ENCODE measurements at regions not wholly inside any gene's neighbourhood (a gene's known extent, or its start where the extent isn't known, plus 50 kb on each side); places are given as distances from the start of the nearest gene placed in this dataset.

DNA sequence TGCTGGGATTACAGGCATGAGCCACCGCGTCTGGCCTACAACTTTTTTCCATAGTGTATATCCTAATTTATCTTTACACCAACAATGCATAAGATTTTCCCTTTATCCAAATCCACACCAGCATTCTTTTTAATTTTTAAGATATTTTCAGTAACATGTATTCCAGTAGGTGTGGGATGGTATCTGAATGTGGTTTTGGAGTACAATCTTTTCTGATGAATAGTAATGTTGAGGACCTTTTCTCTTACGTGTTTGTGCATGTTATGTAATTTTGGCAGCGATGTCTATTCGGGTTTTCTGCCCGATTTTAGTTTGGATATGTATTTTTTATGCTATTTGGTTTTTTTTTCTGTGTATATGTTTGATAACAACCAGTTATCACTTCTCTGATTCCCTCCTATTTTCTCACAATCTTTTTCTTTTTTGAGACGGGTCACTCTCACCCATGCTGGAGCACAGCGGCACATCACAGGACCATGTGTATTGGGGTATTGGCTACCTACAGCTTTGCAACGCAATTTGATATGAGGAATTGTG lies 114.6 kb upstream of the GRK3 start:
- POLR2A ChIA-PET: interaction anchor here (0.7 kb wide), 1 partner anchor 94 kb away, joined by 5 read pairs; no protein-coding TSS in a partner anchor
- TF ChIP-seq ZNF225 (CRISPR knock-in tag; IDR thresholded peaks at IDR 0.05) (no peak), POLR2AphosphoS5 (IDR thresholded peaks at IDR 0.05; ENCODE audit: low read depth, low read length) (no peak), ZFP36L1 (CRISPR knock-in tag; IDR thresholded peaks at IDR 0.05) (no peak)
- Histone ChIP-seq H3K36me3 (replicated peaks in 1 of 2; ENCODE audit: control insufficient read depth in 1 of 2, insufficient read depth in 2 of 2, low read length in 2 of 2) (peaks cover 5 to 19% of the 10 kb centered on the region in 2 experiments; a peak in 4 of 5 replicates), H3K9me3 (ENCODE audit: low read length) (no peaks in the 10 kb centered on the region), H3K27ac (ENCODE audit: extremely low read length, insufficient read depth, low read length) (no peak overlapping the region), H3K4me2 (ENCODE audit: low read depth, low read length) (peak overlapping the region; percentile 94), H3K4me1 (ENCODE audit: insufficient read depth, low read length) (peaks cover 54% of the 10 kb centered on the region), H3K9ac (ENCODE audit: insufficient read depth, low read depth, low read length) (peak overlapping the region; percentile 89; the same call in 1 of the 2 replicates), H3K4me3 (replicated peaks in 1 of 3; ENCODE audit: insufficient read depth in 1 of 3, low read depth in 2 of 3, low read length in 3 of 3) (peak overlapping the region; percentile 64 to 96 (median 91)), H2AFZ (ENCODE audit: low read length) (no peak overlapping the region), H3K79me2 (ENCODE audit: insufficient read depth, low read length) (peaks cover 68% of the 10 kb centered on the region), H3K27me3 (ENCODE audit: control insufficient read depth in 1 of 2, insufficient read depth in 2 of 2, low read length in 2 of 2) (no peaks in the 10 kb centered on the region; a peak in 1 of 5 replicates), H4K20me1 (ENCODE audit: insufficient read depth, low read length) (peaks cover 23% of the 10 kb centered on the region)
- no TSS peak for BruUV-seq (replicated peaks)
- no peak for DNase-seq (ENCODE audit: low spot score)
- no peak for FAIRE-seq
- in situ Hi-C loops (cut with HindIII; ENCODE audit: extremely low pct_ligation_motif_present, low pct_unique_long_range_greater_than_20kb): no loop called here
- 62% methylated on average over 9 of the region's 9 CpGs for WGBS (ENCODE audit: low lambda C conversion rate)
- intact Hi-C loops (cut with micrococcal nuclease; ENCODE audit: unreplicated experiment): loop anchor here (5.0 kb wide), 1 partner anchor 88 kb away; no protein-coding TSS in a partner anchor
- ATAC-seq: no peak
- CTCF ChIA-PET (ENCODE audit: low intra/inter-chr PET ratio, low total read pairs): no interaction called here

DNA sequence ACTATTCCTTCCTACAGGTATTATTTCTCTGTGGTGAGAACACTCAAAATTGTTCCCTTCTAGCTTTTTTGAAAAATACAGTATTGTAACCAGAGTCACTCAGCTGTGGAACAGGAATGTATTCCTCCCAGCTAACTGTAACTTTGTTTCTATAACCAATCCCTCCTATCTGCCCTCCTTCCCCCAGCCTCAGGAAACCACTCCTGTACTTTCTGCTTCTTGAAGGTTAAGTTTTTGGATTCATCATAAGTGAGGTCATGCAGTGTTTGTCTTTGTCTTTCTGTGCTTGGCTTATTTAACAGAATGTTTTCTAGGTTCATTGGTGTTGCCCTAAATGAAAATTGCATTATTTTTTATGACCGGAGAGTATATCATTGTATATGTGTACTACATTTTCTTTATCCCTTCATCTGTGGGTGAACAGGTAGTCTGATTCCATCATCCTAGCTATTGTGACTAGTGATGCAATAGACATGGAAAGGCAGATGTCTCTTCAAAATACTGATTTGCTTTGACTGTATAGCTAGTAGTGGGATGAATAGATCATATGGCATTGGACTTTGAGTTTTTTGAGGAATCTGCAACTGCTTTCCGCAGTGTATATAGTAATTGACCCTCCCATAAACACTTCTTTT lies 112.9 kb upstream of the GRK3 start:
- in situ Hi-C loops (cut with HindIII; ENCODE audit: extremely low pct_ligation_motif_present, low pct_unique_long_range_greater_than_20kb): no loop called here

More for the DNA sequence above, 112.9 kb upstream of the GRK3 start:
- TF ChIP-seq, protein P1, sequence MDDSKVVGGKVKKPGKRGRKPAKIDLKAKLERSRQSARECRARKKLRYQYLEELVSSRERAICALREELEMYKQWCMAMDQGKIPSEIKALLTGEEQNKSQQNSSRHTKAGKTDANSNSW (CRISPR knock-in tag; IDR thresholded peaks at IDR 0.05; ENCODE audit: borderline replicate concordance): no peak
- TF ChIP-seq ZNF253 (CRISPR knock-in tag; IDR thresholded peaks at IDR 0.05; ENCODE audit: borderline replicate concordance) (no peak), CEBPG (CRISPR knock-in tag; IDR thresholded peaks at IDR 0.05) (peak; percentile 46; the same call in 1 of the 2 replicates), SAP130 (CRISPR knock-in tag; IDR thresholded peaks at IDR 0.05; ENCODE audit: low read depth) (peak; percentile 14; the same call in 1 of the 2 replicates), CEBPB (IDR thresholded peaks at IDR 0.05; ENCODE audit: borderline replicate concordance, low read depth, low read length) (peak; percentile 70; the same call in 1 of the 2 replicates)
- TF ChIP-seq, protein P2, sequence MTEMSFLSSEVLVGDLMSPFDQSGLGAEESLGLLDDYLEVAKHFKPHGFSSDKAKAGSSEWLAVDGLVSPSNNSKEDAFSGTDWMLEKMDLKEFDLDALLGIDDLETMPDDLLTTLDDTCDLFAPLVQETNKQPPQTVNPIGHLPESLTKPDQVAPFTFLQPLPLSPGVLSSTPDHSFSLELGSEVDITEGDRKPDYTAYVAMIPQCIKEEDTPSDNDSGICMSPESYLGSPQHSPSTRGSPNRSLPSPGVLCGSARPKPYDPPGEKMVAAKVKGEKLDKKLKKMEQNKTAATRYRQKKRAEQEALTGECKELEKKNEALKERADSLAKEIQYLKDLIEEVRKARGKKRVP (CRISPR knock-in tag; IDR thresholded peaks at IDR 0.05): 0 out of 4 replicates have a peak, but pooled peaks of 1 of the 2 experiments have one; percentile 18
- ATAC-seq (no peak), FAIRE-seq (no peak), DNase-seq (ENCODE audit: low spot score) (no peak)
- WGBS (ENCODE audit: low lambda C conversion rate): 72% methylated on average over 2 of the region's 2 CpGs
- peak overlapping the region; percentile 94 for H3K4me2 ChIP-seq (ENCODE audit: low read depth, low read length)
- no peak overlapping the region for H2AFZ ChIP-seq (ENCODE audit: low read length)
- ChIA-PET CTCF (ENCODE audit: low intra/inter-chr PET ratio, low total read pairs) (no interaction called here), POLR2A (no interaction called here)
- H3K4me1 ChIP-seq (ENCODE audit: insufficient read depth, low read length): peaks cover 40% of the 10 kb centered on the region
- H3K27me3 ChIP-seq (ENCODE audit: control insufficient read depth in 1 of 2, insufficient read depth in 2 of 2, low read length in 2 of 2): no peaks in the 10 kb centered on the region; a peak in 1 of 5 replicates
- peaks cover 75% of the 10 kb centered on the region for H3K79me2 ChIP-seq (ENCODE audit: insufficient read depth, low read length)
- H3K9me3 ChIP-seq (ENCODE audit: low read length): no peaks in the 10 kb centered on the region
- peaks cover 24% of the 10 kb centered on the region for H4K20me1 ChIP-seq (ENCODE audit: insufficient read depth, low read length)
- no peak overlapping the region; a peak in 1 of 6 replicates for H3K4me3 ChIP-seq (replicated peaks in 1 of 3; ENCODE audit: insufficient read depth in 1 of 3, low read depth in 2 of 3, low read length in 3 of 3)
- no peak overlapping the region for H3K27ac ChIP-seq (ENCODE audit: extremely low read length, insufficient read depth, low read length)
- no TSS peak for BruUV-seq (replicated peaks)
- H3K36me3 ChIP-seq (replicated peaks in 1 of 2; ENCODE audit: control insufficient read depth in 1 of 2, insufficient read depth in 2 of 2, low read length in 2 of 2): peaks cover 7 to 25% of the 10 kb centered on the region in 2 experiments; a peak in 3 of 5 replicates
- intact Hi-C loops (cut with micrococcal nuclease; ENCODE audit: unreplicated experiment): no loop called here
- no peak overlapping the region for H3K9ac ChIP-seq (ENCODE audit: insufficient read depth, low read depth, low read length)

Measured in HepG2 (cell line).